Upper lobe of left lung (tissue), 4 donors: ENCODE measurements at regions not wholly inside any gene's neighbourhood (a gene's known extent, or its start where the extent isn't known, plus 50 kb on each side); places are given as distances from the start of the nearest gene placed in this dataset.

ENCODE experiments used
- CTCF ChIP-seq, 6 experiments: fragments of 450-650 bp in 4 of 6; fragments of 200-600 bp in 2 of 6; sonication (generic) in 2 of 6; IDR thresholded peaks; one replicate each; pipeline ENCODE4 v1.5.1; 2016 to 2019; ENCODE audit warnings: antibody characterized with exemption in 6 of 6
- EP300 ChIP-seq, 4 donors: sonication (generic); formaldehyde crosslinking; IDR thresholded peaks; one replicate each; pipeline ENCODE4 v1.5.1; 2017; ENCODE audit warnings: antibody characterized with exemption in 4 of 4, control low read depth in 2 of 4
- POLR2A ChIP-seq, 4 donors: fragments of 450-650 bp; IDR thresholded peaks; one replicate each; pipeline ENCODE4 v1.5.1; 2016 to 2017; ENCODE audit warnings: antibody characterized with exemption in 4 of 4, mild to moderate bottlenecking in 2 of 4
- POLR2AphosphoS5 ChIP-seq, 2 donors: sonication (generic); formaldehyde crosslinking; IDR thresholded peaks; one replicate each; pipeline ENCODE4 v1.5.1; 2017; ENCODE audit warnings: antibody characterized with exemption in 2 of 2

- TF ChIP-seq CTCF (IDR thresholded peaks at IDR 0.05) = no peak
- TF ChIP-seq POLR2A (IDR thresholded peaks at IDR 0.05) = no peak
- no peak for TF ChIP-seq POLR2AphosphoS5 (IDR thresholded peaks at IDR 0.05)
- TF ChIP-seq EP300 (IDR thresholded peaks at IDR 0.05) = no peak
These were observed 136.9 kb upstream of the SGK1 start for GRCh38 chr6:134454794-134455193.
